HG03558 (cell line): ENCODE measurements at regions not wholly inside any gene's neighbourhood (a gene's known extent, or its start where the extent isn't known, plus 50 kb on each side); places are given as distances from the start of the nearest gene placed in this dataset.

ENCODE experiments used
- ATAC-seq: cut with Tn5 transposase; IDR thresholded peaks from one replicate; pipeline ENCODE4 v1.9.1; 2021; ENCODE audit warnings: moderate number of reproducible peaks; ENCODE audit not compliant: unreplicated experiment; ENCODE audit errors: extremely low read depth

DNA sequence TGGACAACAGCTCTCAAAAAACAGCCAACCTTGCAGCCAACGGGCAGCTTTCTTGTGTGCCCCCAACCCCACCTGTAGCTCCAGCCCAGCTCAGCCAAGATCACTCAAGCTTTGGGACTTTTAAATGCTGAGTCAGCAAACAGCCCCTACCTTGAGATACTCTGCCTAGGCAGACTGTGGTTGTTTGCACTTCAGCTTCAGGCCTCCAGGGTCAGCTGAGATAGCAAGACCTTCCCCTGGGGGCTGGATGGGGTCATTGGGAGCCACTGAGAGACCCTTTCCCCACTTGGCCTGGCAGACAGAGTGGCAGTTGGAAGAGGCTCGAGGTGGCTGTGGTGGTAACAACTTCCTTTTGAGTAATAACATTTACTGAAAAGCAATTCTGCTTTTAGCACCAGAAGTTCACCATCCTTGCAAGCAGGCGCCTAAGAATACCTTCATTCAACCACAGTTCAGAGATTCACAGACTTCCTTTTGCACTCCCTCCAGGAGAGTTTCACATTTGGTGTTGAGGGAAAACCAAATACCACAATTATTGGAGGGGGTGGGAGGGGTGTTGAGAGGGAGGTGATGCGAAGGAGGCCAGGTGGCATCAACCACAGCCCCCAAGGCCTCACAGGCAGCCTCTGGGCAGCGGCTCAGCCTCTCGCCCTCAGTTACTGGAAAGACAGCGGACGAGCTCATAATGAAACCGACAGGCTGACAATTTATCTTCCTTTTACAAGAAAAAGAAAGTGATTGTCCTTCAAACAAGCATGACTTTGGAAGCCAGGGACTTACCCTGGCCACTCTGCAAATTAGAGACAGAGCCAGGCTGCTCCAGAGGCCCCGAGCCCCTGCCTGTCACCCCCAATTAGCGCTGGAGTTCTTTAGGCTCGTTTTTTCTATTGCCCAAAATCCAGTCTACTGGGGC lies 148.1 kb downstream of the CEBPB start:
- ATAC-seq, result peak; percentile 35

DNA sequence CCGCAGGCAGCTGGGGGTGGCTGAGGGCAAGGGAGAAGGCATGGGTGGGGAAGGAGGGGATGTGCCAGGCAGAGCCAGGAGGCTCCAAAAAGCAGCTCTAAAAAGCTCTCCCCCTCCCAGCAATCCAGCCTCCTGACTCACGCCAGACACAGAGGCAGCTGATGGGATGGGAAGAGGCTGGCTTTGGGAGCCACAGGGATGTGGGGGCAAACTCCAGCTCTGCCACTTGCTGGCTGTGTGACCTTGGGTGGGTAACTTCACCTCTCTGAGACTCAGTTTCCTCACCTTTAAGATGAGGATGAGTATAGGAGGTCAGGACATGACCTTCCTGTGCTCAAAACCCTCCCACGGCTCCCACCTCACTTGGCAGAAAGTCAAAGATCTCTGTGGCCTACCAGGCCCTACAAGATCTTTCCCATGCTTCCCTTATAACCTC lies 148.9 kb downstream of the CEBPB start:
- no peak for ATAC-seq

- ATAC-seq, result no peak
Measured at GRCh38 chr20:50340541-50340940, 149.9 kb downstream of the CEBPB start.

GRCh38 chr20:50341050-50341449 lies 150.4 kb downstream of the CEBPB start:
- no peak for ATAC-seq

DNA sequence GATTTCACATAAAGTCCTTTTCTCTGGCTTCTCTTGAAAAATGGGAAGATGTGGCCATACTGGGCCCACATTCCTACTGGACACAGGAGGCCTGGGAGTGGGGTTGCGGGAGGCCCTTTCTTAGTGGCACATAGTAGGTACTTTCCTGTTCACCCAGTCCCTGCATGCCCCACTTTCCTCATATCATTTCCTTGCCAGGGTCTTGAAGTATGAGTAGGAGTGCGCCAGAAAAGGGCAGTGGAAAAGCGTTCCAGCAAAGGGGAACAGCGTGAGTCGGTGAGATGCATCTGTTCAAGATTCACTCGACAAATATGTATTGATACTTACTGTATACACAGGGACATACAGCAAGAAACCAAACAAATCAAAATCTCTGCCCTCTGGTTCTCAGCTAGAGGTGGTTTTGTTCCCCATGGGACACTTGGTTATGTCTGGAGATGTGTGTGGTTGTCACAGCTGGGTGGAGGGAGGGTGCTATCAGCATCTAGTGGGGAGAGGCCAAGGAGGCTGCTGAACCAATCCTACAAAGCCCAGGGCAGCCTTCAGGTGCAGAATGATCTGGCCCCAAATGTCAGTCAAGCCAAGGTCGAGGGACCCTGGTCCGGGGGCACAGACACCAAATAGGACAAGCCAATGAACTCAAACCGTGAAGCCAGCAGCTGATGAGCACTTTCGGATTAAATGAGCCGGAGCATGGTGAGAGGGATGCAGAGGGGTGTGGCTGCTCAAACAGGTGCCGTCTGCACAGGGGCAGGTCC lies 151.4 kb downstream of the CEBPB start:
- ATAC-seq, result no peak

- no peak for ATAC-seq
Measured at GRCh38 chr20:50342638-50343102, 152.0 kb downstream of the CEBPB start.

DNA sequence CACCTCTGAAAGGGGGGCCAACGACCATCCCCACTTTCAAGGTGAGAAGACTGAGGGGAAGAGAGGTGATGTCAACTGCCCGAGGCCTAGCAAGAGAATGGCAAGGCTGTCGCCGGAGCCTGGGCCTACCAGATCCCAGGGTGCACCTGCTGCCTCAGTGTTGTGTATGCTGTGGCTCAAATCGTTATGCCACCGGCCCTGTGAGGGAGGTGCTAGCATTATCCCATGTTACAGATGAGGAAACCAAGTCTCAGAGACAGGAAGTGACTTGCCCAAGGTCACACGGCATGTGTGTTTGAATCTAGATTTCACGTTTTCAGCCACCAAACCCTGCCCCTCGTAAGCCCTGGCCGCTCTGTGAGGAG lies 152.5 kb downstream of the CEBPB start:
- no peak for ATAC-seq

GRCh38 chr20:50343490-50344179 lies 153.0 kb downstream of the CEBPB start:
- ATAC-seq, result no peak

DNA sequence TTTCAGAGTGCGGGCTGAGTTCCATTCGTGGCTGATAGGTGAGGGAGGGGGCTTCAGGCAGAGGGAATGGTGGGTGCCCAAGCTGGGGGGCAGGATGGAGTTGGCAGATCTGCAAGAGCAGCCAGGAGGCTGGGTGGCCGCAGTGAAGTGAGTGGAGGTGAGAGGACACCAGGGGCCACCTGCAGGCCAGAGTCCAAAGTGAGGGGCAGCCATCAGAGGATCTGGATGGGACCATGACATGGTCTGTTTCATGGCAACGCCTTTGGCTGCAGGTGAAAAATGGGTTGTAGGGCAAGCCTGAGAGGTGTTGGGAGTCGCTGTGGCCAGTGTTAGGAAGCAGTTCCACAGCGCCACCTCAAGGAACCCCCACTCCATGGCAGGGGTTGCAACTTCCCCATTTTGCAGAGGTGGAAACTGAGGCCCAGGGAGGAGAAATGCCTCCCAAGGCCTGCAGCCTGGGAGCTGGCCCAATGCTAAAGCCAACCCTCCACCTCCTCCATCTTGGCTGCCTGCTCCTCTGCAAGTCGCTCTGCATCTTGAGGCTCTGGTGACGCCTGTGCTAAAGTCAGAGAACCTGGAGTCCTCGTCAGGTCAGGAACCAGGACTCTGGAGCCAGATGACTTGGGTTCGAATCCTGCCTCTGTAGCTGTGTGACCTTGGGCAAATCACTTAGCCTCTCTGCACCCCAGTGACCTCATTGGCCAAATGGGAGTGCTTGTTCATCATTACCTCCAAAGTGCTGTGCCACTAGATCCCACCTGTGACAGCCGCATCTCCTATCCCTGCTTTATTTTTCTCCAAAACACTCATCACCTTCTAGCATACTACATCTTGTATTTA lies 153.8 kb downstream of the CEBPB start:
- ATAC-seq, result no peak

- ATAC-seq, result no peak
Measured at GRCh38 chr20:50345712-50346373, 155.2 kb downstream of the CEBPB start.

DNA sequence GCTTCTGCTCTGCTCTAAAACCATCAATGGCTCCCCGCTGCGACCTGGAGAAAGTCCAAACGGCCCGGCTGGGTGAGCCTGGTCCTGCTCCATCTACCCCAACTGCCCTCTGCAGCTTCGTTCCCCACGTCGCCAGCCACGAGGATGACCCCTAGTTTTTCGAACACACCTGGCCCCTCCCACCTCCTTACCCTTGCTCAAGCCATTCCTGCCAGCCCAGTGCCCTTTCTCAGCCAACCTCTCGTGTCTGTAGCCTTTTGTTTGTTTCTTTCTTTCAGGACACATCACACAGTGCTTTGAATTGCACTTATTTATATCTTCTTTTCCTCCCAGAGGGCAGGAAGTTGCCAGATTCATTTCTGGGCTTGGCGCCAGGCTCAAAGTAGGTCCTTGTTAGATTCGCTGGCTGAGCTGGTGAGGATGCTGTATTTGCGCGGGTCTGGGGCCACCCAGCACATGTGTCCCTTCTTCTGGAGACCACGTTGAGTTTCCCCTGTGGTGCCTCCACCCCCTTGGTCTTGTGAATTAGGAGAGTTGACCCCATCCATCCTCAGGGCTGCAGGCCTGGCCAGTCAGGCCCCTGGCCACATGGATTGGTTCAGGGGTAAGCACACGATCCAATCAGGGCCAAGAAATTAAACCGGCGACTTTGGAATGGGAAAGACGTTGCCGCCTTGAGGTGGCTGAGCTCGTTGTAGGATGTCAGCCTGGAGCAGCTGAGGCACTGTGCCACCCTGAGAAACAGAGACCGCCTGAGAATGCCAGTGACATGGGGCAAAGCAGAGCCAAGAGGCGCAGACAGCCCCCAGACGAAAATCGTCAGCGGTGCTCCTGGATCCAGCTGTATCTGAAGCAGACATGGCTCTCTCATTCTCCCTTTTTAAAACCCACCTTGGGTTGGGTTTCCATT lies 156.0 kb downstream of the CEBPB start:
- no peak for ATAC-seq

- ATAC-seq, result no peak
Measured at GRCh38 chr20:50347284-50348063, 156.8 kb downstream of the CEBPB start.

DNA sequence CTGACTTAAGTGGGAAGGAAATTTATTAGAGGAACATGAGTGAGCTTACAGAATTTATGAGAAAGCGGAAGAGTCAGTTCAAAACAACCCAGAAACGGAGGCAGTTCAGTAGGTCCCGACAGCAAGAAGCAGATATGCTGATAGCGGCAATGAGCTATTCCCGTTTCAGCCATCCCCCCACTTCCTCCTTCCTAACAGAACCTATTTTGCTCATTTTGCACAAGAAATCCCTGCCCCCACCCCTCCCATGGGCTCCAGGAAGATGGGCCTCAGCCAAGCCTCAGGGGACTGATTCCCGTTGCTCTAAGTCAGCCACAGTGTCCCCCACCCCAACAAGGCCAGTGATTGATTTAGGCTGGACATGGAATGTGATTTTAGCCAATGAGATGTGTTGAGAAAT lies 157.5 kb downstream of the CEBPB start:
- no peak for ATAC-seq

DNA sequence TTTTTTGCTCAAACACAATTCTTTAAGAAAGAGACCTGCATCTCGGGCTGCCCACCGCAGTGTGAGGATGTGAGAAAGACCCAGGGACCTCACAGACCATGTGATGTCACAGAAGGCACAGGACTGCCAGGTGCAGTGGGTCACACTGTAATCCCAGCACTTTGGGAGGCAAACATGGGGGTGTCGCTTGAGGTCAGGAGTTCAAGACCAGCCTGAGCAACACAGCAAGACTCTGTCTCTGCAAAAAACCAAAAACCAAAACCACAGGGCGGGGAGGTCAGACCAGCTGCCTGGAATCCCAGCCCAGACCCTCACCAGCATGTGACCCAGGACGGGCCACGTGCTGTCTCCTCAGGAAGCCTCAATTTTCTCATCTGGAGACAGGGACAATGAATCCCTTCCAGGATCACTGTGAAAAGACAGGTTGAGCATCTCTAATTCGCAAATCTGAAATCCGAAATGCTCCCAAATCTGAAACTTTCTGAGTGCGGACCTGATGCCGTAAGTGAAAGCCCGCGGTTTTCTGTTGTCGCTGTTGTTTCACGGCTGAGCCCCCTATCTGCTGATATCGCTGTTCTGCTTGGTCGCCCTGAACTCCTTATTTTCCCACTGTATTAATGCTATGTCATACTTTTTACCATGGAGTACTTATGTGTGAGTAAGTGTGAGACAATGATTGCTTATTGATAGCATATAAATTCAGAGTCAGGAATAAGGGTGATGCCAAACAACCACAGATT lies 159.5 kb upstream of the PTPN1 start:
- no peak for ATAC-seq

DNA sequence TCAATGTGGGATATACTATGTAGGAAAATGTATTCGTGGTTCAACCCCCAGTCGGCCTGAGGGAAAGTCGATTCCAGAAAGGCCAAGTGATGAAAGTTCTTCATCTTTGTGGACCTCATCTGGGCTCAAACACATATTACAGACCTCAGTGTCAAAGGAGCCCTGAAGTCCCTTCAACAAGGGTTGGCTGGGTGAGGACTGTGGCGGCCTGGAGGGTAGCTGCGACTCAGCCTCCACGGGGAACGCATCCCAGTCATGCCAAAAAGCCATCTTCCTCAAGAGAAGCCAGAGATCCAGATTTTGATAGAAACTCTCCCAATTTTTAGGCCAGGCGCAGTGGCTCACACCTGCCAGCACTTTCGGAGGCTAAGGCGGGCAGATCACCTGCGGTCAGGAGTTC lies 158.6 kb upstream of the PTPN1 start:
- ATAC-seq, result no peak

DNA sequence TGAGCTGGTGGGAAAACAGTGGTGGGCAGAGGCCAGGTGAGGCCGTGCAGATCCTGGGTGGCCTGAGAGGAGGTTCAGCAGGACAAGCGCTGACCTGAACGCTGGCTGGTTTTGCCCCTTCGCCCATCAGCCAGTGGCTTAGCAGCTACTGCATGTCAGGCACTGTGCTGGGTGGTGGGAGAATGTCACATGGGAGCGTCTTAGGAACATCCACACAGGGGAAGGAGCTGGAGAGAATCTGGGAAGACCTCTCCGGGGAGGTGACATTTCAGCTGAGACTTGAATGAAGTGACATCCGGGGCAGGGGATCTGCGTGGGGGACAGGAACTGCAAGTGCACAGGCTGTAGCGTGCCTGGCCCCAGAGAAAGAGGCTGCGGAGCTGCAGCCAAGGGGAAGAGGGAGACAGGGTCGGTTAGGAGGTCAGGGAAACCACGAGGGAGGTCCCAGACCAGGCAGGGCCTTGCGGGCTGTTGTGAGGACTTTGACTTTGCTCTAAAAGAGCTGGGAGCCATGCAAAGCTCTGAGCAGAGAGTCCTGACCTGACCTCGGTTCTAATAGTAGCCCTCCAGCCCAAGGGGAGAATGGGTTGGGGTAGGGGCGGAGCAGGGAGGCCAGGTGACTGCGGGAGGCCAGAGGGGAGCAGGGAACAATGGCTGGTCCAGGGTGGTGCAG lies 156.8 kb upstream of the PTPN1 start:
- no peak for ATAC-seq
